T-helper 2 cell treated with Interferon-gamma antibody and Interleukin-4, amounts not matched to agents 5 μg/mL and 100 μg/mL, for 36 hours (primary cell): ENCODE measurements at regions not wholly inside any gene's neighbourhood (a gene's known extent, or its start where the extent isn't known, plus 50 kb on each side); places are given as distances from the start of the nearest gene placed in this dataset.
"Not testable (repeated sequence)": the region's sequence is repeated elsewhere in the genome, so short reads cannot be mapped to it uniquely, and the experiment has no call there.

Source experiments
- DNase-seq: peaks from one replicate; pipeline ENCODE4 v3.0.0; 2021; ENCODE audit warnings: low spot score
- H3K27ac Mint-ChIP-seq: one replicate; pipeline ENCODE4 v1.8.0; 2021; ENCODE audit warnings: mild to moderate bottlenecking, mixed read lengths
- H3K27me3 Mint-ChIP-seq: one replicate; pipeline ENCODE4 v1.8.0; 2021; ENCODE audit warnings: low read depth, mixed read lengths
- H3K36me3 Mint-ChIP-seq: one replicate; pipeline ENCODE4 v1.8.0; 2021; ENCODE audit warnings: low read depth, mixed read lengths
- H3K4me1 Mint-ChIP-seq: one replicate; pipeline ENCODE4 v1.8.0; 2021; ENCODE audit warnings: low read depth, mixed read lengths
- H3K4me3 Mint-ChIP-seq: one replicate; pipeline ENCODE4 v1.8.0; 2022; ENCODE audit warnings: mild to moderate bottlenecking, moderate library complexity, mixed read lengths
- H3K9me3 Mint-ChIP-seq: one replicate; pipeline ENCODE4 v1.8.0; 2021; ENCODE audit warnings: mixed read lengths

DNA sequence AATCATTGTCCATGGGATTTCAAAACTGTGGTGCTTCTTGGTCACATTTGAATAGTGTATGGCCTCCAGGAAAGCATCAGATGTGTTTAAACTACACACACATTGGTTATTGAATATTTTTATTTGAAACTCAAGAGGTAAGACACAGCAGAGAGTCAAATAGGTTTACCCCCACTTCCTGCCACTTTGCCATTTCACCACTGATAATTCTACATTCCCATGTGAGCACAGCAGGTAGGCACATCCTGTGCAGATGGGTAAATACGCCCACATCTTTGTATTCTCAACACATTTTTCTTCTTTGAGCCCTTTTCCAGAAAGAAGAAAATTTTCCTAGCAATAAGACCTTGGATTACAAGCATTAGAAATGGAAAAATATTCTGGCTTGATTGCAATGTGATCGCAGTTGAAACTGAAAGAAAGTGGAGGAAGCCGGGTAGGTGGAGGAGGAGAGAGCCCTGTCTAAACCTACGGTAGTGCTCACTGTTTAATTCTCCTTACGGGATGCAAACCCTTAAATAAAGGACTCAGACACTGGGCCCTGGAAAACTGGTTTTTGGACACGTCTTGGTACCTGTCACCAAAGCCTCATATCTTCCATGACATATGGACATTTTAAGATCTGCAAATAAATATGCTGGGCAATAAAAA, 167.7 kb downstream of the COG6 start:
- H3K9me3 Mint-ChIP-seq = no peaks in the 10 kb centered on the region
- peaks cover 18% of the 10 kb centered on the region for H3K4me1 Mint-ChIP-seq
- H3K27ac Mint-ChIP-seq = no peak overlapping the region
- H3K4me3 Mint-ChIP-seq = peak overlapping the region; percentile 67
- no peaks in the 10 kb centered on the region for H3K27me3 Mint-ChIP-seq
- H3K36me3 Mint-ChIP-seq = no peaks in the 10 kb centered on the region
- no peak for DNase-seq

DNA sequence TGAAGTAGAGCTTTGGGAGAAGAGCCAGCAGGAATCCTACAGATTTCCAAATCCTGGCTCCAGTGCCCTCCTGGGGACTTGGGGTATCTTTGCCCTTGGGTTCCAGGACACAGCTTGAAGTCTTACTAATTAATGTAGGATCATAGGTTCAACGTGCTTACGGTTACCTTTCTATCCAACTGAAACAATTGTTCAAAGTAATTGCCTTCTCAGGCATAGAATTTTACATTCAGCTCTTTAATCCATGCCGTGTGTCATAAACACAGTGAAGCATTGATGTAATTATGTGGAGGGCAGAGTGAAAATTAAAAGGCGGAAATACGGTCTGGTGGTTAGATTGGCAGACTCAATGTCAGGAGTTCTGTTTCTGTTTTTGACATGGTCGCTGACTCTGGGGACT, 170.4 kb downstream of the COG6 start:
- Mint-ChIP-seq H3K4me3 (no peak overlapping the region), H3K36me3 (no peaks in the 10 kb centered on the region), H3K4me1 (peaks cover 18% of the 10 kb centered on the region), H3K9me3 (peaks cover 9% of the 10 kb centered on the region), H3K27me3 (no peaks in the 10 kb centered on the region), H3K27ac (no peak overlapping the region)
- DNase-seq = no peak

- peaks cover 6% of the 10 kb centered on the region for H3K4me1 Mint-ChIP-seq
- no peak overlapping the region for H3K4me3 Mint-ChIP-seq
- no peaks in the 10 kb centered on the region for H3K27me3 Mint-ChIP-seq
- no peak for DNase-seq
- no peaks in the 10 kb centered on the region for H3K36me3 Mint-ChIP-seq
- H3K27ac Mint-ChIP-seq = no peak overlapping the region
- peaks cover 4% of the 10 kb centered on the region for H3K9me3 Mint-ChIP-seq
These were observed 179.8 kb downstream of the COG6 start for GRCh38 chr13:39835253-39835652.

DNA sequence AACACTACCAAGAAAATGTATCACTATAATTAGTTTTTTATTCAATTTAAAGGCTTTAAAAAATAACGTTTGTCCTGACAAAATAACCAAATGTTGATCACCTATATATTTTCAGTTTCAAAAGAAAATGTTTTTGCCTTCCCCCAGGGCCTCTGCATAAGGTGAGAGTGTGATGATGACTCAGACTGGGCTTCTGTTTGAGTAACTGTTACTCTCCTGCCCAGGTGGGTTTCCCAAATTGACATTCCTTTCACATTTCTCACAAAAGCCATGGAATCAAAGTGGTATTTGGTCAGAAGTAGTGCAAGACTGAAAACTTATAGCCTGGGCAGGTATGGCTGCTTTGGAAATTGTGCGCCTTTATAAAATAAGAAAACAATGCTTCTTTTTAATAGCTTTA, 180.6 kb downstream of the COG6 start:
- peaks cover 6% of the 10 kb centered on the region for H3K4me1 Mint-ChIP-seq
- H3K36me3 Mint-ChIP-seq = no peaks in the 10 kb centered on the region
- no peak overlapping the region for H3K4me3 Mint-ChIP-seq

GRCh38 chr13:39837866-39838265, 182.4 kb downstream of the COG6 start:
- not testable (repeated sequence) for H3K9me3 Mint-ChIP-seq, H3K4me1 Mint-ChIP-seq, H3K27me3 Mint-ChIP-seq, H3K4me3 Mint-ChIP-seq, H3K27ac Mint-ChIP-seq, H3K36me3 Mint-ChIP-seq, DNase-seq

More for the DNA sequence above, 180.6 kb downstream of the COG6 start:
- H3K27ac Mint-ChIP-seq = no peak overlapping the region
- H3K9me3 Mint-ChIP-seq = peaks cover 4% of the 10 kb centered on the region
- no peaks in the 10 kb centered on the region for H3K27me3 Mint-ChIP-seq
- DNase-seq = no peak

DNA sequence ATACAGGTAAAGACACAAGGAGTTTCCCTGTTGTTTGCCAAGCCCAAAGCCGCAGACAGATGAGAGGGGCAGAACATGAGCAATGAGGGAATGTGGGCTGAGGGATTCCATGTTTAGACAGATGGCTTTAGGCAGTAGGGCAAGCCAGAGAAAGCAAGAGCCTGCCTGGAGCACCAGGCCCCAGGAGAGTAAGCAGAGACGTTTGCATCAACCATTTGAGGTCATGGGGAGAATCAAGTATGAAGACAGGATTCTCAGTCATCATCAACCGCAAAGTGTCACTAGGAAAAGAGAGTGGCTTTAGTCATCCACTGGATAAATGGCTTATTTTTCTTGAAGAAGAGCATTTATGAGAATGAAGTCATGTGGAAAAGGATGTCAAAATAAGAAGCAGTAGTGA, 184.7 kb downstream of the COG6 start:
- H3K4me1 Mint-ChIP-seq = peaks cover 6% of the 10 kb centered on the region
- DNase-seq = no peak
- no peak overlapping the region for H3K4me3 Mint-ChIP-seq
- H3K27me3 Mint-ChIP-seq = no peaks in the 10 kb centered on the region
- H3K27ac Mint-ChIP-seq = no peak overlapping the region
- H3K9me3 Mint-ChIP-seq = peaks cover 4% of the 10 kb centered on the region
- no peaks in the 10 kb centered on the region for H3K36me3 Mint-ChIP-seq

GRCh38 chr13:39847336-39847735, 191.9 kb downstream of the COG6 start:
- Mint-ChIP-seq H3K27ac (no peak overlapping the region), H3K27me3 (no peaks in the 10 kb centered on the region), H3K4me3 (no peak overlapping the region)

DNA sequence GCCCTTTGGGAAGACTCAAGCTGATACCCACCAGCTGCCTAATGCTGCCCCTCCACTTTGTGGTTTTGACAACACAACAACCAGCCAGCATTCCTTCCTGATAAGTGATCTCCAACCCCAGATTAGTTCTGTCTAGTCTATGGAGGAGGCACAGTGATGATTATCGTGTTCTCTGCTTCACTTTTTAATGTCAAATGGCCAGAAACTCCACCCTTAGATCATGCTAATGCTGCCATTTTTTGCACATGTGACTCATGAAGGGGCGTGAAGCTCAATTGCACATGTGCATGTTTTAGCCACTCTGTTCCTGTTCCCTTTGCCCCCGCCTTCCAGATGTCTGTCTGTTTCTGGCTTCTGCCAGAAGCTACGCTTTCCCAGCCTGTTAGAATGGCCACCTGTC, 199.8 kb downstream of the COG6 start:
- Mint-ChIP-seq H3K27ac (no peak overlapping the region), H3K36me3 (no peaks in the 10 kb centered on the region), H3K9me3 (peaks cover 20% of the 10 kb centered on the region), H3K27me3 (peaks cover 3% of the 10 kb centered on the region), H3K4me3 (no peak overlapping the region), H3K4me1 (no peaks in the 10 kb centered on the region)
- no peak for DNase-seq

More at GRCh38 chr13:39847336-39847735, 191.9 kb downstream of the COG6 start:
- Mint-ChIP-seq H3K9me3 (peaks cover 12% of the 10 kb centered on the region), H3K4me1 (no peaks in the 10 kb centered on the region), H3K36me3 (no peaks in the 10 kb centered on the region)
- no peak for DNase-seq

- DNase-seq = no peak
- H3K9me3 Mint-ChIP-seq = peaks cover 14% of the 10 kb centered on the region
- H3K4me1 Mint-ChIP-seq = no peaks in the 10 kb centered on the region
- H3K4me3 Mint-ChIP-seq = no peak overlapping the region
- H3K27me3 Mint-ChIP-seq = peaks cover 3% of the 10 kb centered on the region
- H3K27ac Mint-ChIP-seq = no peak overlapping the region
- H3K36me3 Mint-ChIP-seq = no peaks in the 10 kb centered on the region
These were observed 201.3 kb downstream of the COG6 start for GRCh38 chr13:39856714-39857113.

DNA sequence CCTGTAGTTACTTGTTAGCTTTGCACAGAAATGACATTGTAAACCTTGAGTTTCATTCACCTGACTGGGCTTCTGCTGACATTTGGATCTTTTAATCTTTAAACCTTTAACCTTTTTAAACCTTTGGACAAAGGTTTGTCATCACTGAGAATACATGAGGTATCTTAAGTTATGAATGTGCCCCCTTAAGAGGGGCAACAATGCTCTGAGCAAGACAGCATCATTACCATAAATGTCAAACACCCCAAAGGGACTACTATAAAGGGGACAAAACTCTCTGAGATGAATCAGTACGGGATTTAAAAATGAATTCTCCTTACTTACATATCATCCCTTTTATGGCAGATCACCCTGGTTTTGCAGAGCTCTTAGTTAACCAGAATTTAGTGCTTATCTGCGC, 203.3 kb downstream of the COG6 start:
- H3K27ac Mint-ChIP-seq = no peak overlapping the region
- peaks cover 3% of the 10 kb centered on the region for H3K9me3 Mint-ChIP-seq
- H3K27me3 Mint-ChIP-seq = peaks cover 3% of the 10 kb centered on the region
- H3K36me3 Mint-ChIP-seq = no peaks in the 10 kb centered on the region
- H3K4me1 Mint-ChIP-seq = no peaks in the 10 kb centered on the region
- no peak for DNase-seq
- H3K4me3 Mint-ChIP-seq = no peak overlapping the region

- no peak overlapping the region for H3K27ac Mint-ChIP-seq
- peaks cover 3% of the 10 kb centered on the region for H3K27me3 Mint-ChIP-seq
- no peaks in the 10 kb centered on the region for H3K9me3 Mint-ChIP-seq
- H3K4me3 Mint-ChIP-seq = no peak overlapping the region
- no peaks in the 10 kb centered on the region for H3K4me1 Mint-ChIP-seq
- H3K36me3 Mint-ChIP-seq = no peaks in the 10 kb centered on the region
- DNase-seq = no peak
These were observed 204.4 kb downstream of the COG6 start for GRCh38 chr13:39859898-39860297.

GRCh38 chr13:39862900-39863299, 207.4 kb downstream of the COG6 start:
- Mint-ChIP-seq H3K27me3 (no peaks in the 10 kb centered on the region), H3K4me1 (peaks cover 4% of the 10 kb centered on the region)
- DNase-seq = no peak

DNA sequence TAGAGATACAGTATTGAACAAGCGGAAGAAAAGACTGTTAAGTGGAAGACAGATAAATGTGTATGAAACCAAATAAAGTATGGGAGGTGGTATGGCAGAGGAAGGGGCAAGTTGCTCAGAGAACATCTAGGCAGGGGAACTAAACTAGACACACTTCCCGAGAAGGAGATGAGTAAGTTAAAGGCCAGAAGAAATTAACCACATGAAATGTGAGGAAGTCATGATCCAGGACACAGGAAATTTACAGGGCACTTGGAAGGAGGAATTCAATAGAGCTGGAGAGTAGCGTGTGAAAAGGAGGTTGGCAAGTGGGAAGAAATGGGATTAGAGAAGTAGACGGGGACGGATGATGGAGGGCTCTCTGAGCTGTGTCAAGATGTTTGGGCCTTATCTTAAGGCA, 208.8 kb downstream of the COG6 start:
- Mint-ChIP-seq H3K27me3 (no peaks in the 10 kb centered on the region), H3K36me3 (no peaks in the 10 kb centered on the region), H3K27ac (no peak overlapping the region), H3K4me3 (no peak overlapping the region), H3K9me3 (peaks cover 4% of the 10 kb centered on the region), H3K4me1 (peaks cover 4% of the 10 kb centered on the region)
- DNase-seq = no peak

More at GRCh38 chr13:39862900-39863299, 207.4 kb downstream of the COG6 start:
- Mint-ChIP-seq H3K27ac (no peak overlapping the region), H3K9me3 (no peaks in the 10 kb centered on the region), H3K36me3 (no peaks in the 10 kb centered on the region), H3K4me3 (no peak overlapping the region)

GRCh38 chr13:39866722-39867121, 211.3 kb downstream of the COG6 start:
- H3K4me1 Mint-ChIP-seq = peaks cover 4% of the 10 kb centered on the region
- H3K4me3 Mint-ChIP-seq = no peak overlapping the region
- H3K36me3 Mint-ChIP-seq = no peaks in the 10 kb centered on the region
- H3K9me3 Mint-ChIP-seq = peaks cover 4% of the 10 kb centered on the region
- H3K27ac Mint-ChIP-seq = no peak overlapping the region
- no peak for DNase-seq
- H3K27me3 Mint-ChIP-seq = no peaks in the 10 kb centered on the region

GRCh38 chr13:39867807-39868206, 212.3 kb downstream of the COG6 start:
- Mint-ChIP-seq H3K9me3 (peaks cover 4% of the 10 kb centered on the region), H3K36me3 (no peaks in the 10 kb centered on the region), H3K27ac (no peak overlapping the region), H3K4me1 (peaks cover 4% of the 10 kb centered on the region), H3K27me3 (no peaks in the 10 kb centered on the region), H3K4me3 (no peak overlapping the region)
- no peak for DNase-seq
